NCI-H187 treated with DMSO at 0.1 percent for 48 hours (cell line): ENCODE measurements at regions not wholly inside any gene's neighbourhood (a gene's known extent, or its start where the extent isn't known, plus 50 kb on each side); places are given as distances from the start of the nearest gene placed in this dataset.

Source experiments
- DNase-seq: peaks from one replicate; lab custom pipeline; 2025; lab: John Stamatoyannopoulos, UW

DNA sequence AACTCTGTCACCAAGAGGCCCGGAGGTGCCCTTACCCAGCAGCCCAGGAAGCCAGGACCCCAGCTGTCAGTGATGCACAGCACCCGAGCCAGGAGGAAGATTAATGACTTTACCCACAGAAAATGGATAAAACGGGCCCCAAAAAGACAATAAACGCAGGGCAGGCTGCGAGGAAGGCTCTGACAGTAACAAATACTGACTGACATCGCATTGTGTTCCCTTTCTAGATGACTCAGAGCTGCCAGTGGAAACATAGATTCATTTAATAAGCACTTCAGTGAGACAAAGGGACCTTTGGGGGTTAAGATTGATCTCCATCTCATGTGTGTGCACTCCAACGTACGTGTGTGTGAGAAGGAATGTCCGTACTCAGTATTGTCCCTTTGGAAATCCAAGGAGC lies 225.3 kb upstream of the PPP2R3A start:
- no peak for DNase-seq

GRCh38 chr3:135740751-135741150 lies 224.8 kb upstream of the PPP2R3A start:
- DNase-seq, result no peak

DNA sequence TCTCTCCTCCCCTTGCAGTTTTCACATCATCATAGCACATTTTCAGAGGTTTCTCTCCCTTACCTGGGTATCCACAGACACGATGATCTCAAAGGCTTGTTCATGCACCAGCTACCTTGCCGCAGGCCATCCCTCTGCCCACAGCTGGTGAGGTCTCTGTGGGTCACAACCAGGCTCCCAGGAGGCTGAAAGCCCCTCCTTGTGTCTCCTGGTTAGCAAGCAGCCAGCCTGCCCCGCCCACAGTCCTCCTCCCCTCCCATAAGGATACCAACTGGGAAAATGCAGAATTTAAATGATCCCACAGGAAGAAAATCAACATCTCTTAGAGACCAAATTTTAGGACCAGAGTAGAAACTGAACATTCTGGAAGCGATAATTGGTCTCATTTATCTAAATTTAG lies 213.5 kb upstream of the PPP2R3A start:
- DNase-seq, result no peak

GRCh38 chr3:135752851-135753250 lies 212.7 kb upstream of the PPP2R3A start:
- no peak for DNase-seq

GRCh38 chr3:135753506-135753905 lies 212.0 kb upstream of the PPP2R3A start:
- no peak for DNase-seq

GRCh38 chr3:135755330-135756105 lies 210.0 kb upstream of the PPP2R3A start:
- no peak for DNase-seq

- DNase-seq, result no peak
Measured at GRCh38 chr3:135756106-135756668, 209.3 kb upstream of the PPP2R3A start.

- DNase-seq, result no peak
Measured at GRCh38 chr3:135757421-135757820, 208.1 kb upstream of the PPP2R3A start.

DNA sequence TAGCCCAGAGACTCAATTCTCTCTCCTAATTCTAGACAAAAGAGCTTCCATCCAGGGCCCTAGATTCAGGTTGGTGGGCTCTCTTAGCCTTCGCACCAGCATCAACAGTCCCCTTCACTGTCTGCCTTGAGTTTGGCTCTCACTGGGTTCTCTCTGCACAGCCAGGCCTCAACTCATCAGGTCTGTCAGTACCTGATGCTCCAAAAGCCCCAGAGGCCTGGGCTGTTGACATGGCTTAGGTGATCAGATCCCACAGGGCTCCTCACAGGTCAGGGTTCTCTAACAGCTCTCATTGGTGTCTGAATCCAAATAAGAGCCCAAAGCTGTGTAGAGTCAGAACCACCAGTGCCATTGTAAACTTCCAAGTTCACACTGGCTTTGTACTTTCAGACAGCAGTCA lies 206.6 kb upstream of the PPP2R3A start:
- no peak for DNase-seq

- DNase-seq, result no peak
Measured at GRCh38 chr3:135759651-135760050, 205.9 kb upstream of the PPP2R3A start.

DNA sequence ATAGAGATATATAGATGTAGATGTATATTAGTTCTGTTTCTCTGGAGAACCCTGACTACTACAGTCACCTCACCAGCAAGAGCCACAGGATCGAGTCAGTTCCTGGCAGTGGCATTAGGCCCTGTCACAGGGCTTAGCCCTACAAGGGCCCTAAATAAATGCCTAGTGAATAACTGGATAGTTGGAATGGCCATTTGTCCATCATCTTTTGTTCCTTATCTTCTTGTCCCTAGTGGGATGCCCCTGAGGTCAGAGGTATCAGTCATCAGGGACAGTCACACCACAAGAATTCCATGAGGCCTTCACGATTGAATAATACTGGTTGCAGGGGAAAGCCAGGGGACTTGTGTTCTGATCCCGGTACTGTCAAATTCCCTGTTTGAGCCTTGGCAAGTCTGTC lies 204.9 kb upstream of the PPP2R3A start:
- no peak for DNase-seq

GRCh38 chr3:135762188-135762856 lies 203.2 kb upstream of the PPP2R3A start:
- DNase-seq, result no peak

DNA sequence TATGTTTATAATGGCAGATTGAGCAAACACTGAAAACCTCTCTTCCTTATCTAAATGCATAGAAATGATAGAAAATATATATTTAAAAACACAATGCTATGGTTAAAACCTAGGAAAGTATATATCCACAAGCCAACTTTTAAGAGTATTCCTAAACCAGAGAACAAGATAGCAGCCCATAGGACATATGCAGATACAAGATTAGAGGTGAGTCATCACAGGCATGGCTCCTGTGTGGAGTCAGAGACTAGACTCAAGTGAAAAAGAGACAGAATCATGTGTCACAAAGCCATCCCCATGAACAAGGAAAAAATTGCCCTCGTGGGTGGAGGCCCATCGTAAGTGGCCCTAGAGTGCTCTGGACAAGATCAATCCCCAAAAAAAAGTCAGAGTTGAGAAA lies 199.4 kb upstream of the PPP2R3A start:
- DNase-seq, result no peak

DNA sequence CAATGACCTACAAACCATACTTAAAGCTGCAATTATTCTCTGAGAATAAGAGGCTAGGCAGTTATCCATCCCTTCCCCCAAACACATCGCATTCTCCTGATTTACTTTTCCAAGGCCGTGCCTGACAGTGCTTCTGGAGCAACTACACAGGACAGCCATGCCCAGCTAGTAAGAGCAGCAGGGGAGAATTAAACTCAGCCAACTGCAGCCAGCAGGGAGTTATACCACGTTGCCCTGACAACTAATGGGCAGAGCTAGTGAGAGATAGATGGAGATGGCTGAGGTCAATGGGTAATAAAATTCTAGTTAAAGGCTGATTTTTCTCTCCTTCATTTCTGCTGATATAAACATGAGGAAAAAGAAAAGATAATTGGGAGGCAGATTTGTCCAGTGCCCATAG lies 193.8 kb upstream of the PPP2R3A start:
- no peak for DNase-seq

- DNase-seq, result no peak
Measured at GRCh38 chr3:135779024-135779423, 186.5 kb upstream of the PPP2R3A start.

DNA sequence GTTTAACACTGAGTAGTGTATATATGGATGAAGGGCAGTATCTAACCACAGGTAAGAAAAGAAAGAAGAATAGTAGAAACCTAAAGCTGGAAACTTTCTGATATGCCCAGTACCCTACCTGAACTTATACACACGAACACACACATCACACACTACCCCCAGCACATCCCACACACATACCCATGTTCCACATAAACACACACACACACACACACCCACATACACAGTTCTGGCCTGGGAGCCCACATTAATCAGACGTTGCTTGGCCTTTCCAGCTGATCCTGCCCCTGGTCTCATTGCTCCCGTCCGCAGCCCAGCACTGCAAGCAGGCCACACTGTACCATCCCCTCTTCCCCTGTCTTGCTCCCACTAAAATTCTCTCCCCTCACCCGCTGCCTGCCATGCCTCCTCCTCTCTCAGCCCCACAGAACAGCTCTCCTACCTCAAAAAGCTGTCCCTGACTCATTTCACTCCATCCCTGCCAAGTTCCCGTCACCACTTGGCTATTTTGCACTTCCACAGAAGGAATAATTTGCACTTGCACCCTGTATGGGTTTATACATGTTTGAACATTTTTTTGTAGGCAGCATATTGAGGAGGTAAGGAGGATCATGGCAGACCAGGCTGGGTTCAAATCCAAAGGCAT lies 185.8 kb upstream of the PPP2R3A start:
- no peak for DNase-seq

GRCh38 chr3:135781026-135781815 lies 184.3 kb upstream of the PPP2R3A start:
- DNase-seq, result no peak

- no peak for DNase-seq
Measured at GRCh38 chr3:135784557-135784956, 181.0 kb upstream of the PPP2R3A start.

GRCh38 chr3:135788146-135788545 lies 177.4 kb upstream of the PPP2R3A start:
- DNase-seq, result no peak

DNA sequence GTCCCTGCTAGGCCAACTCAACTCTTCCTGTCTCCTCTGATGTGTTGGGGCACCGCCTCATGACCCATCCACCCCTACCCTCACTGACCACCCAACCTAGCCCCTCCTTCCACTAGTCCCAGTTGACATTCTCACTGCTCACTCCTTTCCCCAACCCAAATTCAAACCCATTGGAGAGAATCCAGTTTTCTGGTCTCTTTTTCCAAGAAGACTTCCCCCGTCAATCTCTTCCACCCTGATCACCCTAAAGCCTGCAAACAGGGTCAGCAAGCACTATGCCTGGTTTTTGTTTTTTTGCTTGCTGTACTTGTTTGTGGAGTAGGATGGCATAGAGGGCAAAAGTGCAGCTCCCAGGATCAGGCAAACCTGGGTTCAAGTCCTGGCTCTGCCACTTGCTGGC lies 176.6 kb upstream of the PPP2R3A start:
- no peak for DNase-seq

- DNase-seq, result no peak
Measured at GRCh38 chr3:135792174-135792573, 173.4 kb upstream of the PPP2R3A start.

DNA sequence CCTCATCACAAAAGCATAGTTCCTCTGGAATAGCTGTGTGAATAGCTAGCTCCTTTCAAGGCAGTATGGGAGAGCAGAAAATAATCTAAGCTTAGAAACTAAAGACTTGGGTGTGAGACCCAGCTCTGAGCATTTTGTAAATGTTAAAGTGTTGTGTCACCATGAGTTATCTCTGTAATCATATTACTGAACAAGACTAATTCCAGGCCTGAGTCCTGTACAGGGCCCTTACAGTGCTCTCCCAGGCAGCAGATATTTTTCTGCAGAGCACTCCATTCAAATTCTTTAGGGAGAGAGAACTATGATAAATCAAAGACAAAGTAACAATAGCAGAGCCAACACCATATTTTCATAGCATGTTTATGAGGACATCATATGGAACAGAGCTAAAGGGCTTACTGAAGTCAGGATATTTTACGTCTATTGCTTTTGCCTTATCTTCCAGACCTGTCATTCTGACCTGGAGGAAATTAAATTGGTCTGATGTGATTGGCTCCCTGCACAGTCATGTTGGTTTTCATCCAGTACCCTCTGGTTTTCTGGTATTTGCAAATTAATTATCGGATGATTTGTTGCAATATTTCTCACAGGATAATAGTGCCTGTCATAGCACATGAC lies 172.6 kb upstream of the PPP2R3A start:
- no peak for DNase-seq
